Neural cell (in vitro differentiated cells): ENCODE measurements at regions not wholly inside any gene's neighbourhood (a gene's known extent, or its start where the extent isn't known, plus 50 kb on each side); places are given as distances from the start of the nearest gene placed in this dataset.

Experiments
- EZH2 ChIP-seq: fragments of 200-600, 300-800 bp; shearing (Covaris generic), sonication (generic); IDR thresholded peaks from 2 replicates; pipeline ENCODE4 v1.6.1; 2014; ENCODE audit warnings: antibody characterized with exemption, low read length, borderline replicate concordance, mild to moderate bottlenecking; ENCODE audit not compliant: insufficient read depth, poor library complexity, severe bottlenecking
- POLR2AphosphoS5 ChIP-seq: IDR thresholded peaks from 2 replicates; pipeline ENCODE4 v1.6.1; 2012
- REST ChIP-seq: IDR thresholded peaks from 2 replicates; pipeline ENCODE4 v1.6.1; 2012; ENCODE audit warnings: borderline replicate concordance
- TF ChIP-seq, protein P1 (sequence below): fragments of 450-650 bp; IDR thresholded peaks from 2 replicates; pipeline ENCODE4 v1.5.1; 2014; ENCODE audit warnings: antibody characterized with exemption, mild to moderate bottlenecking, moderate library complexity; ENCODE audit not compliant: poor library complexity, severe bottlenecking

DNA sequence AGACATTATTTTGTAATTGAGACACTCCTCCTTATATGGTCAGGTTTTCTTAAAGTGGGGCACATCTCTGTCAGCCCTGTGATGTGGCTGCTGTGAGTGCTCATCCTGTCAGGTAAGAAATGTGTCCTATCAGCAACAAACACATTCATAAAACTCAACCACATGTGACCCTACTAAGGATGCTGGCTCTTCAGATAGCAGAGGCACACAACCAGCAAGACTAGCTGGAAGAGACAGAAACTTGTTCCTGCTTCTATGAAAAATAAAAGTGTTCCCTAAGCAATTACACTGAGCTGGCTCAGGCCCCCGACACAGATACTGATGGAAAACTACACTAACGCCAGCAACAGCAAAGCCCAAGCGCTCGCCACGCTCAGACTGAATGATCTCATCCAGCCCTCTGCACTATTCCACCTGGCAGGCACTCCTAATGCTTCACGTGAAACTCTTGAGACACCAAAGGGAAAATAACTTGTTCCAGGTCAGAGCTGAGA, 49.8 kb upstream of the CYP2D6 start:
- no peak for TF ChIP-seq POLR2AphosphoS5
- TF ChIP-seq, protein P1, sequence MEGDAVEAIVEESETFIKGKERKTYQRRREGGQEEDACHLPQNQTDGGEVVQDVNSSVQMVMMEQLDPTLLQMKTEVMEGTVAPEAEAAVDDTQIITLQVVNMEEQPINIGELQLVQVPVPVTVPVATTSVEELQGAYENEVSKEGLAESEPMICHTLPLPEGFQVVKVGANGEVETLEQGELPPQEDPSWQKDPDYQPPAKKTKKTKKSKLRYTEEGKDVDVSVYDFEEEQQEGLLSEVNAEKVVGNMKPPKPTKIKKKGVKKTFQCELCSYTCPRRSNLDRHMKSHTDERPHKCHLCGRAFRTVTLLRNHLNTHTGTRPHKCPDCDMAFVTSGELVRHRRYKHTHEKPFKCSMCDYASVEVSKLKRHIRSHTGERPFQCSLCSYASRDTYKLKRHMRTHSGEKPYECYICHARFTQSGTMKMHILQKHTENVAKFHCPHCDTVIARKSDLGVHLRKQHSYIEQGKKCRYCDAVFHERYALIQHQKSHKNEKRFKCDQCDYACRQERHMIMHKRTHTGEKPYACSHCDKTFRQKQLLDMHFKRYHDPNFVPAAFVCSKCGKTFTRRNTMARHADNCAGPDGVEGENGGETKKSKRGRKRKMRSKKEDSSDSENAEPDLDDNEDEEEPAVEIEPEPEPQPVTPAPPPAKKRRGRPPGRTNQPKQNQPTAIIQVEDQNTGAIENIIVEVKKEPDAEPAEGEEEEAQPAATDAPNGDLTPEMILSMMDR = no peak
- no peak for TF ChIP-seq EZH2
- TF ChIP-seq REST = no peak
